Stimulated activated CD4-positive, alpha-beta T cell treated with anti-CD3 and anti-CD28 coated beads, Interleukin-4, amount 100 ng/mL, for 4 hours (primary cell): ENCODE measurements at regions not wholly inside any gene's neighbourhood (a gene's known extent, or its start where the extent isn't known, plus 50 kb on each side); places are given as distances from the start of the nearest gene placed in this dataset.
"Not testable (repeated sequence)": the region's sequence is repeated elsewhere in the genome, so short reads cannot be mapped to it uniquely, and the experiment has no call there.

ENCODE experiments used
- DNase-seq, 2 experiments: peaks; one replicate each; pipeline ENCODE4 v3.0.0-alpha.2; 2020

GRCh38 chr3:107939691-107940442 is 151.0 kb downstream of the CD47 start:
- no peak for DNase-seq

GRCh38 chr3:107938143-107938542 is 152.7 kb downstream of the CD47 start:
- DNase-seq: no peak

GRCh38 chr3:107934808-107935207 is 156.0 kb downstream of the CD47 start:
- DNase-seq: no peak

GRCh38 chr3:107933450-107933849 is 157.4 kb downstream of the CD47 start:
- DNase-seq: no peak

GRCh38 chr3:107931326-107931725 is 159.5 kb downstream of the CD47 start:
- DNase-seq: no peak

GRCh38 chr3:107929088-107929487 is 161.7 kb downstream of the CD47 start:
- DNase-seq: no peak

- no peak for DNase-seq
These were observed 162.8 kb downstream of the CD47 start for GRCh38 chr3:107928084-107928445.

GRCh38 chr3:107927361-107928083 is 163.3 kb downstream of the CD47 start:
- DNase-seq: peak; percentile 63 to 70

GRCh38 chr3:107925851-107926250 is 165.0 kb downstream of the CD47 start:
- no peak for DNase-seq

- no peak for DNase-seq
These were observed 169.8 kb downstream of the CD47 start for GRCh38 chr3:107921038-107921437.

GRCh38 chr3:107920538-107920937 is 170.3 kb downstream of the CD47 start:
- DNase-seq: no peak

GRCh38 chr3:107919239-107919638 is 171.6 kb downstream of the CD47 start:
- no peak for DNase-seq

GRCh38 chr3:107916171-107916570 is 174.7 kb downstream of the CD47 start:
- no peak for DNase-seq

- no peak for DNase-seq
These were observed 175.1 kb downstream of the CD47 start for GRCh38 chr3:107915706-107916105.

GRCh38 chr3:107913701-107914100 is 177.1 kb downstream of the CD47 start:
- no peak for DNase-seq

GRCh38 chr3:107911337-107912000 is 179.4 kb downstream of the CD47 start:
- DNase-seq: no peak

GRCh38 chr3:107910713-107911259 is 180.0 kb downstream of the CD47 start:
- DNase-seq: peak in 1 of 2 experiments; percentile 5

GRCh38 chr3:107909583-107909982 is 181.2 kb downstream of the CD47 start:
- DNase-seq: not testable (repeated sequence)

GRCh38 chr3:107907996-107908395 is 182.8 kb downstream of the CD47 start:
- no peak for DNase-seq

GRCh38 chr3:107904536-107905066 is 186.2 kb downstream of the CD47 start:
- DNase-seq: no peak

- DNase-seq: no peak
These were observed 190.7 kb downstream of the CD47 start for GRCh38 chr3:107899990-107900651.

GRCh38 chr3:107897471-107898061 is 193.3 kb downstream of the CD47 start:
- no peak for DNase-seq
